ENCODE measurements at regions not wholly inside any gene's neighbourhood (a gene's known extent, or its start where the extent isn't known, plus 50 kb on each side); places are given as distances from the start of the nearest gene placed in this dataset.

GRCh38 chr20:22204801-22205200 is 379.6 kb downstream of the FOXA2 start (continued):
- TF ChIP-seq KAT7 (CRISPR knock-in tag; IDR thresholded peaks at IDR 0.05; ENCODE audit: borderline replicate concordance) (no peak), AFF4 (CRISPR knock-in tag; IDR thresholded peaks at IDR 0.05; ENCODE audit: borderline replicate concordance) (no peak), MXD4 (CRISPR knock-in tag; IDR thresholded peaks at IDR 0.05; ENCODE audit: borderline replicate concordance) (no peak), PRDM15 (CRISPR knock-in tag; IDR thresholded peaks at IDR 0.05) (no peak), NFE2L1 (CRISPR knock-in tag; IDR thresholded peaks at IDR 0.05) (no peak), ZNF219 (CRISPR knock-in tag; IDR thresholded peaks at IDR 0.05; ENCODE audit: borderline replicate concordance) (no peak), CREM (CRISPR knock-in tag; IDR thresholded peaks at IDR 0.05) (no peak), JAZF1 (CRISPR knock-in tag; IDR thresholded peaks at IDR 0.05) (no peak)
- TF ChIP-seq, protein P1, sequence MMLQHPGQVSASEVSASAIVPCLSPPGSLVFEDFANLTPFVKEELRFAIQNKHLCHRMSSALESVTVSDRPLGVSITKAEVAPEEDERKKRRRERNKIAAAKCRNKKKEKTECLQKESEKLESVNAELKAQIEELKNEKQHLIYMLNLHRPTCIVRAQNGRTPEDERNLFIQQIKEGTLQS (CRISPR knock-in tag; conservative IDR thresholded peaks at IDR 0.05), result no peak

DNA sequence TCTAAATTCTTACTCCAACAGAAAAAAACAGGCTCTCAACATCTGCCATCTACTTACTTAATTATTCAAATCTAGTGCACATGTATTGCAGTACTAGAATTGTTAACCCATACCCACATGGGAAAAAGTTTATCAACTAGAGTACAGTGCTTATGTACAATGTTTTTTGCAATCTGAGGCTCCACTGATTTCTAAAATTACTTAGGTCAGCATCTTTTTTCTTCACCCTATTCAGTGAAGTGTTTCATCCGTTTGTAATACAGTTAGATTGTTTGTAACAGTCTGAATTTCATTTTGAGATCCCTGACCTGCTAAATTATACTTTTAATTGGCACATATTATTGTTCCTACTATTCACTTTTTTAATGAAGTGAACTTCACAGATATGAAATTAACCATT is 402.2 kb downstream of the FOXA2 start:
- TF ChIP-seq, protein P2, sequence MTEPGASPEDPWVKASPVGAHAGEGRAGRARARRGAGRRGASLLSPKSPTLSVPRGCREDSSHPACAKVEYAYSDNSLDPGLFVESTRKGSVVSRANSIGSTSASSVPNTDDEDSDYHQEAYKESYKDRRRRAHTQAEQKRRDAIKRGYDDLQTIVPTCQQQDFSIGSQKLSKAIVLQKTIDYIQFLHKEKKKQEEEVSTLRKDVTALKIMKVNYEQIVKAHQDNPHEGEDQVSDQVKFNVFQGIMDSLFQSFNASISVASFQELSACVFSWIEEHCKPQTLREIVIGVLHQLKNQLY (CRISPR knock-in tag; IDR thresholded peaks at IDR 0.05), result no peak
- no peak for TF ChIP-seq ZNF416 (CRISPR knock-in tag; IDR thresholded peaks at IDR 0.05)
- TF ChIP-seq FOXP1 (CRISPR knock-in tag; IDR thresholded peaks at IDR 0.05; ENCODE audit: borderline replicate concordance), result no peak
- no peak for TF ChIP-seq HMGA2 (CRISPR knock-in tag; IDR thresholded peaks at IDR 0.05)
- TF ChIP-seq TEAD1 (CRISPR knock-in tag; IDR thresholded peaks at IDR 0.05), result no peak
- TF ChIP-seq, protein P3, sequence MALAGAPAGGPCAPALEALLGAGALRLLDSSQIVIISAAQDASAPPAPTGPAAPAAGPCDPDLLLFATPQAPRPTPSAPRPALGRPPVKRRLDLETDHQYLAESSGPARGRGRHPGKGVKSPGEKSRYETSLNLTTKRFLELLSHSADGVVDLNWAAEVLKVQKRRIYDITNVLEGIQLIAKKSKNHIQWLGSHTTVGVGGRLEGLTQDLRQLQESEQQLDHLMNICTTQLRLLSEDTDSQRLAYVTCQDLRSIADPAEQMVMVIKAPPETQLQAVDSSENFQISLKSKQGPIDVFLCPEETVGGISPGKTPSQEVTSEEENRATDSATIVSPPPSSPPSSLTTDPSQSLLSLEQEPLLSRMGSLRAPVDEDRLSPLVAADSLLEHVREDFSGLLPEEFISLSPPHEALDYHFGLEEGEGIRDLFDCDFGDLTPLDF (CRISPR knock-in tag; IDR thresholded peaks at IDR 0.05), result no peak
- no peak for TF ChIP-seq E2F5 (CRISPR knock-in tag; IDR thresholded peaks at IDR 0.05)
- no peak for TF ChIP-seq PREB (CRISPR knock-in tag; IDR thresholded peaks at IDR 0.05; ENCODE audit: borderline replicate concordance)
- no peak for TF ChIP-seq MYBL2 (CRISPR knock-in tag; IDR thresholded peaks at IDR 0.05)
- no peak for TF ChIP-seq ZNF121 (CRISPR knock-in tag; IDR thresholded peaks at IDR 0.05)
- TF ChIP-seq, protein P4, sequence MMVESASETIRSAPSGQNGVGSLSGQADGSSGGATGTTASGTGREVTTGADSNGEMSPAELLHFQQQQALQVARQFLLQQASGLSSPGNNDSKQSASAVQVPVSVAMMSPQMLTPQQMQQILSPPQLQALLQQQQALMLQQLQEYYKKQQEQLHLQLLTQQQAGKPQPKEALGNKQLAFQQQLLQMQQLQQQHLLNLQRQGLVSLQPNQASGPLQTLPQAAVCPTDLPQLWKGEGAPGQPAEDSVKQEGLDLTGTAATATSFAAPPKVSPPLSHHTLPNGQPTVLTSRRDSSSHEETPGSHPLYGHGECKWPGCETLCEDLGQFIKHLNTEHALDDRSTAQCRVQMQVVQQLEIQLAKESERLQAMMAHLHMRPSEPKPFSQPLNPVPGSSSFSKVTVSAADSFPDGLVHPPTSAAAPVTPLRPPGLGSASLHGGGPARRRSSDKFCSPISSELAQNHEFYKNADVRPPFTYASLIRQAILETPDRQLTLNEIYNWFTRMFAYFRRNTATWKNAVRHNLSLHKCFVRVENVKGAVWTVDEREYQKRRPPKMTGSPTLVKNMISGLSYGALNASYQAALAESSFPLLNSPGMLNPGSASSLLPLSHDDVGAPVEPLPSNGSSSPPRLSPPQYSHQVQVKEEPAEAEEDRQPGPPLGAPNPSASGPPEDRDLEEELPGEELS (CRISPR knock-in tag; IDR thresholded peaks at IDR 0.05), result no peak
- CTCF ChIA-PET, result no interaction called here
- no peak for DNase-seq (ENCODE audit: low spot score)

More for the DNA sequence above, 402.2 kb downstream of the FOXA2 start:
- POLR2A ChIA-PET, result no interaction called here
- H3K9me3 Mint-ChIP-seq, result no peaks in the 10 kb centered on the region
- H3K4me1 Mint-ChIP-seq, result no peaks in the 10 kb centered on the region
- no peak for ATAC-seq
- H3K27me3 Mint-ChIP-seq (ENCODE audit: low read depth), result no peaks in the 10 kb centered on the region
- no peak overlapping the region for H3K27ac Mint-ChIP-seq
- no peaks in the 10 kb centered on the region for H3K36me3 Mint-ChIP-seq
- no peak overlapping the region for H3K4me3 Mint-ChIP-seq
